Neural cell (in vitro differentiated cells): ENCODE measurements at regions not wholly inside any gene's neighbourhood (a gene's known extent, or its start where the extent isn't known, plus 50 kb on each side); places are given as distances from the start of the nearest gene placed in this dataset.

Source experiments
- H2AFZ ChIP-seq: fragments of 200-600, 300-800 bp; sonication (generic), shearing (Covaris generic); 2 replicates; pipeline ENCODE4 v1.6.0; 2014; ENCODE audit warnings: low read depth, mild to moderate bottlenecking, antibody characterized with exemption, low read length, moderate library complexity
- H3F3A ChIP-seq: fragments of 200-600 bp; shearing (Covaris generic); 2 replicates; pipeline ENCODE4 v1.6.1; 2016; ENCODE audit warnings: mild to moderate bottlenecking, moderate library complexity, mixed read lengths, antibody characterized with exemption, low read length; ENCODE audit not compliant: insufficient read depth, poor library complexity, severe bottlenecking
- H3K27ac ChIP-seq: fragments of 200-600, 300-800 bp; sonication (generic), shearing (Covaris generic); 2 replicates; pipeline ENCODE4 v1.5.1; 2014; ENCODE audit warnings: mild to moderate bottlenecking, low read length, moderate library complexity
- H3K27me3 ChIP-seq: fragments of 300-800, 200-600 bp; sonication (generic), shearing (Covaris generic); 2 replicates; pipeline ENCODE4 v1.6.0; 2014; ENCODE audit warnings: mild to moderate bottlenecking, low read depth, low read length, moderate library complexity; ENCODE audit not compliant: insufficient read depth
- H3K36me3 ChIP-seq: fragments of 300-800, 200-600 bp; sonication (generic), shearing (Covaris generic); 2 replicates; pipeline ENCODE4 v1.5.1; 2014; ENCODE audit warnings: mild to moderate bottlenecking, antibody characterized with exemption, low read length, moderate library complexity; ENCODE audit not compliant: insufficient read depth
- H3K4me2 ChIP-seq: fragments of 300-800, 200-600 bp; sonication (generic), shearing (Covaris generic); 2 replicates; pipeline ENCODE4 v1.6.0; 2014; ENCODE audit warnings: mild to moderate bottlenecking, low read length
- H3K4me3 ChIP-seq: fragments of 300-800, 200-600 bp; sonication (generic), shearing (Covaris generic); 2 replicates; pipeline ENCODE4 v1.5.1; 2014; ENCODE audit warnings: mild to moderate bottlenecking, low read length, moderate library complexity
- H3K79me2 ChIP-seq: fragments of 200-600 bp; shearing (Covaris generic); replicated peaks from 2 replicates; pipeline ENCODE4 v1.6.0; 2014; ENCODE audit warnings: mild to moderate bottlenecking, low read length, moderate library complexity; ENCODE audit not compliant: insufficient read depth
- H3K9ac ChIP-seq: fragments of 300-800, 200-600 bp; sonication (generic), shearing (Covaris generic); 2 replicates; pipeline ENCODE4 v1.6.1; 2016; ENCODE audit warnings: mild to moderate bottlenecking, low read length, mixed read lengths
- H3K9me2 ChIP-seq: fragments of 200-600 bp; shearing (Covaris generic); 2 replicates; pipeline ENCODE4 v1.6.1; 2016; ENCODE audit warnings: mild to moderate bottlenecking, low read length, mixed read lengths; ENCODE audit not compliant: insufficient read depth
- H3K9me3 ChIP-seq: fragments of 200-600, 300-800 bp; sonication (generic), shearing (Covaris generic); 2 replicates; pipeline ENCODE4 v1.6.1; 2016; ENCODE audit warnings: mild to moderate bottlenecking, mixed run types, low read length, moderate library complexity, mixed read lengths
- H4K20me1 ChIP-seq: fragments of 200-600 bp; shearing (Covaris generic); 2 replicates; pipeline ENCODE4 v1.6.1; 2016; ENCODE audit warnings: mild to moderate bottlenecking, mixed run types; ENCODE audit not compliant: insufficient read depth
- EP300 ChIP-seq: fragments of 450-650 bp; conservative IDR thresholded peaks from 2 replicates; pipeline ENCODE4 v1.6.1; 2014; ENCODE audit warnings: antibody characterized with exemption, mild to moderate bottlenecking, moderate library complexity; ENCODE audit not compliant: poor library complexity, severe bottlenecking
- POLR2AphosphoS5 ChIP-seq: IDR thresholded peaks from 2 replicates; pipeline ENCODE4 v1.6.1; 2012
- RAD21 ChIP-seq: fragments of 450-650 bp; conservative IDR thresholded peaks from 2 replicates; pipeline ENCODE4 v1.6.1; 2014; ENCODE audit warnings: antibody characterized with exemption, mild to moderate bottlenecking, moderate library complexity
- SMC3 ChIP-seq: fragments of 450-650 bp; conservative IDR thresholded peaks from 2 replicates; pipeline ENCODE4 v1.6.1; 2014; ENCODE audit warnings: antibody characterized with exemption, mild to moderate bottlenecking, moderate library complexity; ENCODE audit not compliant: poor library complexity
- TAF1 ChIP-seq: IDR thresholded peaks from 2 replicates; pipeline ENCODE4 v1.6.1; 2012; ENCODE audit warnings: low read depth
- TF ChIP-seq, protein P1 (sequence below): IDR thresholded peaks from 2 replicates; pipeline ENCODE4 v1.6.1; 2012; ENCODE audit warnings: borderline replicate concordance
- TF ChIP-seq, protein P2 (sequence below): fragments of 450-650 bp; IDR thresholded peaks from 2 replicates; pipeline ENCODE4 v1.5.1; 2014; ENCODE audit warnings: antibody characterized with exemption, mild to moderate bottlenecking, moderate library complexity; ENCODE audit not compliant: poor library complexity, severe bottlenecking

- Histone ChIP-seq H3K9me2 (no peaks in the 10 kb centered on the region), H3F3A (no peaks in the 10 kb centered on the region), H3K36me3 (no peaks in the 10 kb centered on the region), H2AFZ (no peak overlapping the region), H3K27me3 (no peaks in the 10 kb centered on the region), H3K4me3 (no peak overlapping the region), H3K4me2 (no peak overlapping the region), H3K9me3 (no peaks in the 10 kb centered on the region), H3K79me2 (no peaks in the 10 kb centered on the region), H3K27ac (no peak overlapping the region), H4K20me1 (no peaks in the 10 kb centered on the region), H3K9ac (no peak overlapping the region)
- TF ChIP-seq, protein P1, sequence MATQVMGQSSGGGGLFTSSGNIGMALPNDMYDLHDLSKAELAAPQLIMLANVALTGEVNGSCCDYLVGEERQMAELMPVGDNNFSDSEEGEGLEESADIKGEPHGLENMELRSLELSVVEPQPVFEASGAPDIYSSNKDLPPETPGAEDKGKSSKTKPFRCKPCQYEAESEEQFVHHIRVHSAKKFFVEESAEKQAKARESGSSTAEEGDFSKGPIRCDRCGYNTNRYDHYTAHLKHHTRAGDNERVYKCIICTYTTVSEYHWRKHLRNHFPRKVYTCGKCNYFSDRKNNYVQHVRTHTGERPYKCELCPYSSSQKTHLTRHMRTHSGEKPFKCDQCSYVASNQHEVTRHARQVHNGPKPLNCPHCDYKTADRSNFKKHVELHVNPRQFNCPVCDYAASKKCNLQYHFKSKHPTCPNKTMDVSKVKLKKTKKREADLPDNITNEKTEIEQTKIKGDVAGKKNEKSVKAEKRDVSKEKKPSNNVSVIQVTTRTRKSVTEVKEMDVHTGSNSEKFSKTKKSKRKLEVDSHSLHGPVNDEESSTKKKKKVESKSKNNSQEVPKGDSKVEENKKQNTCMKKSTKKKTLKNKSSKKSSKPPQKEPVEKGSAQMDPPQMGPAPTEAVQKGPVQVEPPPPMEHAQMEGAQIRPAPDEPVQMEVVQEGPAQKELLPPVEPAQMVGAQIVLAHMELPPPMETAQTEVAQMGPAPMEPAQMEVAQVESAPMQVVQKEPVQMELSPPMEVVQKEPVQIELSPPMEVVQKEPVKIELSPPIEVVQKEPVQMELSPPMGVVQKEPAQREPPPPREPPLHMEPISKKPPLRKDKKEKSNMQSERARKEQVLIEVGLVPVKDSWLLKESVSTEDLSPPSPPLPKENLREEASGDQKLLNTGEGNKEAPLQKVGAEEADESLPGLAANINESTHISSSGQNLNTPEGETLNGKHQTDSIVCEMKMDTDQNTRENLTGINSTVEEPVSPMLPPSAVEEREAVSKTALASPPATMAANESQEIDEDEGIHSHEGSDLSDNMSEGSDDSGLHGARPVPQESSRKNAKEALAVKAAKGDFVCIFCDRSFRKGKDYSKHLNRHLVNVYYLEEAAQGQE: no peak
- TF ChIP-seq RAD21 (no peak), TAF1 (no peak), POLR2AphosphoS5 (no peak)
- TF ChIP-seq, protein P2, sequence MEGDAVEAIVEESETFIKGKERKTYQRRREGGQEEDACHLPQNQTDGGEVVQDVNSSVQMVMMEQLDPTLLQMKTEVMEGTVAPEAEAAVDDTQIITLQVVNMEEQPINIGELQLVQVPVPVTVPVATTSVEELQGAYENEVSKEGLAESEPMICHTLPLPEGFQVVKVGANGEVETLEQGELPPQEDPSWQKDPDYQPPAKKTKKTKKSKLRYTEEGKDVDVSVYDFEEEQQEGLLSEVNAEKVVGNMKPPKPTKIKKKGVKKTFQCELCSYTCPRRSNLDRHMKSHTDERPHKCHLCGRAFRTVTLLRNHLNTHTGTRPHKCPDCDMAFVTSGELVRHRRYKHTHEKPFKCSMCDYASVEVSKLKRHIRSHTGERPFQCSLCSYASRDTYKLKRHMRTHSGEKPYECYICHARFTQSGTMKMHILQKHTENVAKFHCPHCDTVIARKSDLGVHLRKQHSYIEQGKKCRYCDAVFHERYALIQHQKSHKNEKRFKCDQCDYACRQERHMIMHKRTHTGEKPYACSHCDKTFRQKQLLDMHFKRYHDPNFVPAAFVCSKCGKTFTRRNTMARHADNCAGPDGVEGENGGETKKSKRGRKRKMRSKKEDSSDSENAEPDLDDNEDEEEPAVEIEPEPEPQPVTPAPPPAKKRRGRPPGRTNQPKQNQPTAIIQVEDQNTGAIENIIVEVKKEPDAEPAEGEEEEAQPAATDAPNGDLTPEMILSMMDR: no peak
Measured at GRCh38 chr15:96209285-96209735, 121.2 kb upstream of the NR2F2 start.

GRCh38 chr15:96213045-96213444, 117.5 kb upstream of the NR2F2 start:
- H3K9me3 ChIP-seq: no peaks in the 10 kb centered on the region
- H3K9me2 ChIP-seq: no peaks in the 10 kb centered on the region
- no peak overlapping the region for H3K4me3 ChIP-seq
- H3K4me2 ChIP-seq: no peak overlapping the region
- no peaks in the 10 kb centered on the region for H3K79me2 ChIP-seq
- H2AFZ ChIP-seq: no peak overlapping the region
- no peaks in the 10 kb centered on the region for H4K20me1 ChIP-seq
- no peak overlapping the region for H3K27ac ChIP-seq
- no peaks in the 10 kb centered on the region for H3F3A ChIP-seq
- no peaks in the 10 kb centered on the region for H3K27me3 ChIP-seq
- H3K9ac ChIP-seq: no peak overlapping the region
- no peaks in the 10 kb centered on the region for H3K36me3 ChIP-seq
- TF ChIP-seq POLR2AphosphoS5: no peak
- TF ChIP-seq SMC3: no peak
- TF ChIP-seq EP300: no peak
- TF ChIP-seq, protein P2: no peak
